GM21423 (cell line): ENCODE measurements at regions not wholly inside any gene's neighbourhood (a gene's known extent, or its start where the extent isn't known, plus 50 kb on each side); places are given as distances from the start of the nearest gene placed in this dataset.
"Not testable (repeated sequence)": the region's sequence is repeated elsewhere in the genome, so short reads cannot be mapped to it uniquely, and the experiment has no call there.

Experiments
- ATAC-seq: cut with Tn5 transposase; IDR thresholded peaks from one replicate; pipeline ENCODE4 v1.9.1; 2021; ENCODE audit warnings: mild to moderate bottlenecking, moderate library complexity; ENCODE audit not compliant: unreplicated experiment

DNA sequence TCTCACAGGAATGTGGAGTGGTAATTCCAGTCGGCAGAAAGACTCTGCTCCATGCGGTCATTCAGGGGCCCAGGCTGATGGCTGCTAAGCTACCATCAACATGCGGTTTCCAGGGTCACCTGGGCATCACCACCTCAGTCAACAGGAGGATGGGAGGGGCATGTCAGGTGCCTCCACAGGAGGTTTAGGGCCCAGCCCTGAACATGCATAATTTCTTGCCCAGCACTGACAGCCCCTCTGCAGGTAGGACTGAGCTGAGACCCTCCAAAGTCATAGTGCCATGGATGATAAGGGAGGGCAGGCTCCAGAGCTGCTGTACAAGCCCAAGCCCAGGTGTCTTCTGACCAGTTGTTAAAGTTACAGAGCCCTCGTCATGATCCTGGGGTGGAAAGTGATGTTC is 244.0 kb upstream of the SFSWAP start:
- no peak for ATAC-seq

DNA sequence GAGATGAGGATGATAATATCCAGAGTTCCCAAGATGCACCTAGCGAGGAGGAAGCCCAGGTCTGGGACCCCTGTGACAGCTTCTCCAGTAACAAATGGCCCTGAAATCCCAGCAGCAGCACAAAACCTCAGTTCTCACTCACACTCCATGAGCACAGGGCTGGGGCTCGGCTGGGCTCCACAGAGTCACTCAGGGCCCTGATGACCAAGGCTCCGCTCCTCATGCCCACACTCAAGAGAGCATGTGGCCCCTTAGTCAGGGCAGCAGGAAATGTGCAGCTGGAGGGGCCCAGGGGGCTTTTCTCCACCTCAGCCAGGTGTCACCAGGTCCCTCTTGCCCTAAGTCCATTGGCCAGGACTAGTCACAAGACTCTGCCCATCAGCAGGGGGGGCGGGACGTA is 242.7 kb upstream of the SFSWAP start:
- ATAC-seq: no peak

DNA sequence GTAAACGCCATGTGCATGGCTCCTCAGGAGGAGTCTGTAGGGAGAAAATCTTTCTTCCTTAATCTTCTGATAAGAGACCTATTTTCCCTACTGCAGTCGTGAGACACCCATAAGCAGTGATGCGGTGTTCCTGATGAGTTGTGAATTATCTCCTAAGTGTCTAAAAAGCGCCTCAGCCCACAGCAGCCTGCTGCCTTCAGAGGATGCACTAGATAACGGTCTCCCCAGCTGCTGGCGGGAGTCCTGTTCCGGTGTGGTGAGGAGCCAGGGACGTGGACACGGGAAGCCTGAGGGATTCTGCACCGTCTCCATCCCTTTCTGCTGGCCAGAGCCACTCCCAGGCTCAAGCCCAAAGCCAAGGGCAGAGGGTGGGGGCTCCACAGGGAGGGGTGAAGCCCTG is 240.9 kb upstream of the SFSWAP start:
- not testable (repeated sequence) for ATAC-seq

DNA sequence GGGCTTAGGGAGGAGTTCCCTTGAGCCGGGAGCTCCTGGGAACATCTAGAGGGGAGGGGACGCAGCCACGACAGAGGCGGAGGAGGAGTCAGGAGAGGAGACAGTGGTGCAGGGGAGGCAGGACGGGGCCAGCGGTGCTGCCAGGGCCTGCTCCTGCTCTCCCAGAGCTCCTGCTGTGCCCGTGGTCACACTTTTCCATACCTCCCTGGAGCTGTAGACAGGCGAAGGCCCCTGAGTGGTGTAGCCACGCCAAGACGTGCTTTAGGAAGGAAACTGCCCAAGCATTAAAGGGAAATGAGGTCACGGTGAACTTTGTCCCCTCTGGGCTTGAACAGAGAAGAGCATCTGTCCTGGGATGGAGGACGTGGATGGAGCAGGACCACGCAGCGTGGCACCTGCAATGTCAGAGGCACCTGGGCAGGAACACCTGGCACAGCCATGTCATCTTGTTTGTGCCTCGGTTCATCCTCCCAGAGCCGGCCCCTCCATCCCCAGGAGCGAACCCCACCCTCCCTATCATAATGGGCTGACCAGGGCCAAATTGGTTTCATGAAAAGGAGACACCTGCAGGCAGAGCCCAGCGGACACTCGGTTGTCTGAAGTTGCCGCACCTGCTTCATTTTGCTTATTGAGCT is 239.5 kb upstream of the SFSWAP start:
- no peak for ATAC-seq

DNA sequence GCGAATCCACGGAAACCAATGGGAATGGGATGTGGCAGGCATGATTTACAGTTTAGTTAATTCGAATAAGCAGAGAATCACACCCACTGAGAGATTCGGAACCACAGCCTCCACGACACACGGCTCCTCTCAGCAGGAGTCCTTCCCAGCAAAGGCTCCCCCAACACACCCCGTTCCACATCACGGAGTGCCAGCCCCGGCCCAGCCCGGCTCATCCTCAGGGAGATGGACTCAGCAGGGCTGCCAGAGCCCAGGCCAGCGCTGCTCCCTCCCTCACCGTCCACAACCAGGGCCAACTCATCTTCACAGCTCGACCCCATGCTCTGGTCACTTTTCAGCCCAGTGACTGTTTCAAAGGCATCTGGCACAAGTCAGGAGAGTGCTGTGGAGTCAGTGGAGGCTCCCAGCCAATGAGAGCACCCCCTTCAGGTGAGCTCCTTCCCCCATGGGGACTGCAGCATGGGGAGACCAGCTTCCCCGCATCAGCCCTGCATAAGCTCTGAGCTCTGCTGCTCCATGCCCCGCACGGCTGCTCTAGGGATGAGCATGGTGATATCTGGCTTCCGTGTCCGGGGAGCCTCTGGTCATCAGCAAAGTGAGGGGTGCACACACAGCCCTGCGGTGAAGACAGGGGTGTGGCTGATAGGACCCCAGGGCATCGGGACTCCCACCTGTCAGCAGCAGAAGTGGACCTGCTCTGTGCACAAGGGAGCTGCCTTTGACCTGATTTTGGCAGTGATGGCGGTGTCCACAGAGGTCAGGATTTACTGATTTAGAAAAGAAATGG is 238.8 kb upstream of the SFSWAP start:
- ATAC-seq: no peak

DNA sequence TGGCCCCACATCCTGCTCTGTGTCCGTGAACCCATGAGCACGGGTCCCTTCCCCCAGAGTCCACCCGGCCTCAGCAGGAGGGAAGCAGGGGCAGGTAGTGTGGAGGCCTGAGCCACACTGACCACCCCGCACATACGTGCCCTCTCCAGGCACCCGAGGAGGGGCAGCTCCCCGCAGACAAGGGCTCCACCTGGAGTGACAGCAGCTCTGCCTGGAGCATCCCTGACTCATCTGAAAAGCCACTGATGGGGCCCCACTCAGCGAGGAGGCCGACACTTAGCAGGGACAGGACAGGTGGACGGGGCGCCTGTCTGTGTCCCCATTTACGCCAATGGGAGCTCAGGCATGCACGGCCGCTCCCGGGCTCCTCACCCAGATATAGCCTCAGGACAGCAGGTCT is 237.6 kb upstream of the SFSWAP start:
- no peak for ATAC-seq

DNA sequence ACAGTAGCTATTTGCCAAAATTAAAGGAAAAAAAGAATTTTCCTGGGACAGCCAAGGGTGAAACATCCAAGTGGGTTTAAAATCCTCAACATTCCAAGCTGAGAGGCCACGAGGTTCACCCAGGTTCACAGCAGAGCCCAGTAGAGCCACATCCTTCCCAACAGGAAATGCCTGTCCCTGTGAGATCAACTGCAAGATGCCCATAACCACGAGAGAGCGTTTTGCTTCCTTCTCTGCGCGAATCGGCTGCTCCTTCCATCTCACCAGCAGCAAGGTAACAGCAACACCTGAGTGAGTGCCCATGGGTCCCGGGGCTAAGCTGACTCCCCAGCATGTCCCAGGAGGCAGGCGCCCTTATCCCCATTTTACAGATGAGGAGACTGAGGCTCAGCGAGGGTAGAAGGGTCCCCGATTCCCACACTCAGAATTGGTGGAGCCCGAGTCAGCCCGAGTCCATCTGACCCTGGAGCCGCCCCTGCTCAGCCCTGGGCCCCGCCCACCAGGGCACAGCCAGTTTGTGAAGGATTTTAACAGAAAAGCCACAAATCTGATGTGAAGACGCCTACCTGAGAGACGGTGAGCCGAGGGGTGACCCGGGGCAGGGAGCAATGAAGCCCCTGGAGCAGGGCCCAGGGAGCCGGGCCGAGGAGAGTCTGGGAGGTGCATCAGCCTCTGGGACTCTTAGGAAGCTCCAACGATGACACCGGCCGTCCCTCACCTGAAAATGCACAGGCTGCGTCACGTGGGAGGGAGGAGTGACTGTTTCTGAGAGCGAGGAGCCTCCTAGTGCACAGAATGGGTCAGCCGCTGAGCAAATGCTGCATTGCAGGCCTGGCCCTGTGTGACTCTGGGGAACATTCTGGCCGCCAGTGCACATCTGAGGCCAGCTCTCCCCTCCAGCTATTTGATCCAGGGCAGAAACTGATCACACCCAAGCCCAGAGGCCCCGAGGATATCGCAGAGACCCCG is 236.9 kb upstream of the SFSWAP start:
- ATAC-seq: no peak

DNA sequence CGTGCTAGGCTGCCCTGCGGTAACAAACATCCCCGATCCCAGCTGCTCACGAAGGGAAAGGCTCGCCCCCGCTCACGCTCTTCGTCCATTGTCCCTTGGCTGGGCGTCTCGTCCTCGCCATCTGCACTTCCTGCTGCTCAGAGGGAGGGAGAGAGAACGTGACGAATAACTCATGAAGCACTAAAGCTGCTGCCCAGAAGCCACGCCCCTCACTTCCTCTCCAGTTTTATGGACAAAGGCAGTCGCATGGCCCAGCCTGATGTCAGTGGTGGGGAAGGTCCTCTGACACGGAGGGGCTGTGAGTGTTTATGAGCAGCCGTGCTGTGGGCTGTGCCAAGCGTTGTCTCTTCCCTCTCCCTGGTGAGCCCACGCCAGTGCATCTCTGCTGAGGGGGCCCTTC is 235.9 kb upstream of the SFSWAP start:
- not testable (repeated sequence) for ATAC-seq

DNA sequence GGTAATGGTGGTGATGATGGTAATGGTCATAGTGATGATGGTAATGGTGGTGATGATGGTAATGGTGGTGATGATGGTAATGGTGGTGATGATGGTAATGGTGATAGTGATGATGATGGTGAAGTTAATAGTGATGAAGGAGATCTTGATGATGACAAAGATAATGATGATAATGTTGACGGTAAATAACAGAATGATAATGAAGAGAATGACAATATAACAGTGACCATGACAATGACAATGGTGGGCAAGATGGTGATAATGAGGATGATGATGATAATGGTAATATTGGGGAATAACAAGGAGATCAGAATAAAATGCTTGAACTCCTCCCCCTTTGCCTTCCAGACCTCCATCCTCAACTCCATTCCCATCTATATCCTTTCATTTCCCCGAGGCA is 233.3 kb upstream of the SFSWAP start:
- ATAC-seq: no peak

DNA sequence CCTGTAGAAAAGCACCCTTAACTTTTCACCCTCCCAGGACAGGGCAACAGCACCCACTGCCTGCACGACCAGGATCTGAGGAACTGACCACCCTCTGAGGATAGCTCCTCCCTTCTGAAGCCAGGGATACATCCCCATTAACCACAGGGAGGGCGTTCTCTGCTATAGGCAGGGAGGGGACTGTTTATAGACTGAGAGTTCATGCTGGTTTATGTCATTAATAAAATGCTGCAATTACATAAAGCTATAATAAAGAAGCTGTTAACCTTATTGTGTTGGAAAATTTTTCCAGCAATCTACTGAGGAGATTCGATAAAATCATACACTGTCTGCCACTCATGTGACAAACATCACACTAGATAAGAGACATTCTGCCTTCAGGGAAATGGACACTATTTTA is 232.4 kb upstream of the SFSWAP start:
- ATAC-seq: no peak

DNA sequence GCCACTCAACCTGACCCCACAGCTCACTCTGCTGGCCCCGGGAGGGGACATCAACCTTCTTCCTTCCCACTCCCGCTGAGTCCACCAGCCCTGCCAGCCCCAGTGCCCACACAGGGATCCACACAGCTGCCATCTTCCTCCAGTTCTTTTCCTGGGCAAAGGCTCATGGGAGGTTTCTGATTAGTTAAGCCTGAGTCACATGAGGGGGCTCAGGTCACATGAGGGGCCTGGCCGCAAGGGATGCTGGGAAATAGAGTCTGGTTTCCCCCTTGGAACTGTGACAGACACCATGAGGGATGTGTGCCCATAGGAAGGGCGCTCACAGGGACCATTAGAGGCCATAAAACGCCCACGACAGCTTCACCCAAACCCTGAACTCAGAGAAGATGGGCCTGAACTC is 228.7 kb upstream of the SFSWAP start:
- no peak for ATAC-seq

DNA sequence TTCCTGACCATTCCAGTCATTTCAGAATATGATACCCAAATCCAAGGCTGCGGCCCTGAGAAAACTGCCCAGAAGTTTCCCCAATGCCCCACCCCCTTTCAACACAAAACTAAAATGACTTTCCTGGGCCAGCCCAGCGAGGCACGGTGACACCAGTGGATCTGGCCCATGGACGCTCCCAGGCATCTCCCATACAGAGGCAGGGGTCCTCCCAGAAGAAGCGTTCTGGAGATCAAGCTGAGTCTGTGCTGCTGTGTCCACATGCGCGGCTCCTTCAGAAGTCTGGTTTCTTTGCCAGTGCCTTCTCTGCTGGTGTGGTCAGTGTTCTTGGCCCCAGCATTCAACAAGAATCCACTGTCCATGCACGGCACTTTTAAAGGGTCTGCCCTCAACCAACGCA is 228.2 kb upstream of the SFSWAP start:
- ATAC-seq: no peak

DNA sequence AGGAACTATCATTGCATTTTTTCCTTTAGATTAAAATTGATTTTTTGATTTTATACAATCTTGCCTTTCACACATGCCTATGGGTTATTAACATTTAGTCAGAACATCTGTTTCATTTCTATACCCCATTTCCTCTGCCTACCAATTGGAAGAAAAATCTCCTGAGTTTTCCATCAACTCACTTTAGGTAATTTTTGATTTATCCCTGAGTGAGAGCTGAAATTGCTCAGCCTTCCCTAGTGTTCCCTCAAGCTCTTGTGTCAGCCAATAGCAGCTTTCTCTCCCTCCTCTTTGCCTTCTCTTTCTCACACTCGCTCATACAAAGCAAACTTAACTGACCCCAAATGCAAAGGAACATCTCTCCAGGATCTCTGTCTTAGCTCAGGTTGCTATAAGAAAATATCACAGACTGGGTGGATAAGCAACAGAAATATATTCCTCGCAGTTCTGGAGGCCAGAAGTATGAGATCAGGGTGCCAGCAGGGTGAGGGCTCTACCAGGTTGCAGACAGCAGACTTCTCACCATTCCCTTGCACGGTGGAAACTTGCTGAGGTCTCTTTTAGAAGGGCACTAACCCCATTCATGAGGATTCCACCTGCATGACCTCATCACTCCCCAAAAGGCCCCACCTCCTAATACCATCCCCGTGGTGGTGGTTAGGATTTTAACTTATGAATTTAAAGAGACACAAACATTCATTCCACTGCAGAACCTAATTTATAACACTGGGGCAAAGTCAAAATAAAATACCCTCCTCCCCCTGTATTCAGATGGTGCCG is 224.2 kb upstream of the SFSWAP start:
- ATAC-seq: no peak

DNA sequence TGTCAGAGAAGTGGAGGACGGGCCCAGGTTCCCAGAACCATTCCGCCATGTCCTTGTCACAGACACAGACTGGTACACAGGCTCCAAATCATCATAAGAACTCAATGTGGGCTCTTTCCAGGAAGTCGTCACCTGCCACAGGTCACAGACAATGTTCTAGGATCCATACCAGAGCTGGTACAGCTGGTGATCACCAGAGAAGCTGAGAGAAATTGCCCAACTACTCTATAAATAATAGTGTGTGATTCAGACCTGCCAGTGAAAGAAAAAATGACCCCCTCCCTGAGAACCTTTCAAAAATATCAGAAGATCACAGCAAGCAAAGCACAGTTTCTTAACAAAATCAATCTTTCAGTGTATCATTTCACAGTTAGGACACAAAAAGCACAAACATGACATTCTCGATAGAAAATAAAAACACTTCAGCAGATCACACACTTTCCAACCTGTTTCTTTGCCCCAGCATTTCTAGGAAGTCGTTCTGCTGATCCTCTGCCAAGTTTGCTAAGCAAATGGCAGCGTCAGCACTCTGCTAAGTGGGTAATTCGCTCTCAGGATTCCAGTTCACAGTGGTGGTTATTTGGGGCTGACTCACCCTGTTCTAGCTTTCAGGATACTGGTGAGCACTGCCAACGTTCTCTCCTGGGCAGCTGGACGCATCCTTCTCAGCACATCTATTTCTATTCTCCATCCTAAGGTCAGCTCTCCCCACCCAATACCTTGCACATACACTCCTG is 223.3 kb upstream of the SFSWAP start:
- no peak for ATAC-seq

DNA sequence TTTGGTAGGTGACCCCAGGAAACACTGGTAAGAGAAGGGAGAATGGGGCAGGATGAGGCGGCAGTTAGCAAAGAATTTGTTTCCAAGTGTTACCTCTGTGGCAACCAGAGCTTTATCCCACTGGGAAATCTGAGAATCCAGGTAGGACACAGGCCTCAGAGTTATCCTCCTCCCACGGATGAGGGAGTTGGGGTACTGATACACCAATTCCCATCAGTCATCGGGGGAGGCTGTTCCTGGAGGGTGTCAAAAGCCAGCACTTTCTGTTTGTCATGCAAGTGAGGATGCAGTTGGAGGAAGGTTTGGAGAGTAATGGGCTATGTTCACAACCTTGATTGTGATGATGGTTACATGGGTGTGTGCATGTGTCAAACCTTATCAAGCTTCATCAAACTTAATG is 221.2 kb upstream of the SFSWAP start:
- no peak for ATAC-seq

DNA sequence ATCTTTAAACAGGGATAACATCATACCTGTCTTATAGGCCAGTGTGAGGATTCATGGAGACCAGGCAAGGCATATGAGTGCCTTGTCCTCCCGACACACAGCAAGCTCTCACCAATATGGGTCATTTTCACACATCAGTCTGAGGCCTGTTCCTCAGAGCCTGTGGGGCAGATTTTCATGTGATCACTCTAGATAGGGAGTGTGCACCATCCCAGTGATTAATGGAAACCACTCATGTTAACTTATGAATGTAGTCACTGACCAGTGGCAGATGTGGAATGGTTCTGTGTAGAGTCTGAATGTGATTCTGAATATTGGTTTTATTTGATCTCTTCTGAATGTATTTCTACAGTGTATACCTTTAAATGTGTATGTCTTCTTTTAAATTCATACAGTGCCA is 219.7 kb upstream of the SFSWAP start:
- ATAC-seq: no peak

DNA sequence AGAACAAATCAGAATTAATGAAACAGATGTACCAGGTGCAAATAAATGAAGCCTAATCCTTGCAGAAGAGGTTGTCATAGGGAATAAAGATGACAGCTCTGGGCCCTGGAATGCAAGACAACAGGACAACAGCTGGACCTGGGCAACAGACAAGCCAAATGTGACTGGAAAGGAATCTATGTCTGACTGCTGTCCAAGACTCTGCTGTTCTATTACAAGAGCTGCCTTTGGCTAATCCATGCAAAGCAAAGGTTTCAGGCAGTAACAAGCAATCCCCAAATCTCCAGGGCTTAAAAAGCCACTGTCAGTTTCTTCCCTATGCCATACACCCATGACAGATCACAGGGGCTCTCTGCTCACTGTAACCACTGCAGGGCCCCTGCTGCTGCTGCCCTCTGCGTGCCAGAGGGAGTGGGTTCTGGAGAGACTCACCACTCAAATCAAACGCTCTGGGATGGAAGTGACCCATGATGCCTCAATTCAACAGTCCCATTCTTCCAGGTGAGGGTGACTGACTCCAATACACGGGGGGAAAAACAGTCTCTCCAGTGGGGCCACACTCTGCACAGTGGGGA is 218.9 kb upstream of the SFSWAP start:
- ATAC-seq: no peak

DNA sequence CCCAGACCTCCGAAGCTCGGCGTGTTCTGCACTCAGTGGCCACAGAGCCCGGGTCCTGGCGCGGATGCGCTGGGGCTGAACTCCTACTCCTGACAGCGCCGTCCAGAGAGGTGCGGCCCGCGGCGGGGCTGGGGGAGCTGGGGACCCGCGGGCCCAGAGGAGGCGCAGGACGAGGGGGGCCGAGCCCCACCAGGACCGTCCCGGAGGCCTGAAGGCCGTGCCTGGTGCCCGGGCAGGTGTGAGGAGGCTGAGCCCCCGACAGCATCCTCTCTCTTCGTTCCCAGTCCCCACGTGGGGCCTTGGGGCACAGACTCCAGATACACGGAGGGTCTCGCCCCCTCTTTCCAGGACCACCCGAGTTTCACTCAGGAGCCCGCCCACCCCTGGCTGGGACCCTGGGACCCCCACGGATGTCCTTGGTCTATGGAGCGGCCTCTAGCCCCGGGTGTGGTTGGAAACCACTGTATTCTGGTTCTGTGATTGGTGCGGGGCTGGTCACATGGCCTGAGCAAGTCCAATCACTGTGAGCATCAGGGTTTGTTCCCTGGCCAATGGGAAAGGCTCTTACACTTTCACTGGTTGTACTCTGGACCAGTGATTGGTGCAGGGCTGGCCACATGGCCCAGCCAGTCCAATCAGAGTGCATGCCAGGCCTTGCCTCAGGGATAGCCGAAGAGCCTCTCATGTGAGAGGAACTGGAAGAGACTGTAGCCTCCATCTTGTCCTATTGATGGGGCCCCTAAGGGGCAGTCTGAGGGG is 217.6 kb upstream of the SFSWAP start:
- ATAC-seq: no peak

DNA sequence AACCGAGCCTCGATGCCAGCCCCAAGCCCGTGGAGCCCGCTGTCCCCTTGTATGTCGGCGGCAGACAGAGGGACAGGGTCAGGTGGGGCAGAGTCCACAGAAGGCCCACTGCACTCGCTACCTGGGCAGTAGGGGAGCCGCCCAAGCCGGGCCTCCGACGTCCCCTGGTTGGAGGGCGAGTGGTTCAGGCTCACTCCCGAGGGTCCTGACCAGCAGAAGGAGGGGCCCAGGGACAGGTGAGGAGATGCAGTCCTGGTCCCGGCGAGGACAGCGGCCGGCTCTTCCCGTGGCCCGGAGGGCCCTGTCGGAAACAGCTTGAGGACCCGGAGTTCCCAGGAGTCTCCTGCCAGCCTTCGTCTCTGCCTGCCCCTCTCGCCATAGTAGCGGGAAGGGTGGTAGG is 216.7 kb upstream of the SFSWAP start:
- ATAC-seq: no peak
